GM21360 (cell line): ENCODE measurements at regions not wholly inside any gene's neighbourhood (a gene's known extent, or its start where the extent isn't known, plus 50 kb on each side); places are given as distances from the start of the nearest gene placed in this dataset.
"Not testable (repeated sequence)": the region's sequence is repeated elsewhere in the genome, so short reads cannot be mapped to it uniquely, and the experiment has no call there.

Source experiments
- ATAC-seq: cut with Tn5 transposase; IDR thresholded peaks from one replicate; pipeline ENCODE4 v1.9.1; 2021; ENCODE audit warnings: mild to moderate bottlenecking, moderate library complexity; ENCODE audit not compliant: unreplicated experiment

DNA sequence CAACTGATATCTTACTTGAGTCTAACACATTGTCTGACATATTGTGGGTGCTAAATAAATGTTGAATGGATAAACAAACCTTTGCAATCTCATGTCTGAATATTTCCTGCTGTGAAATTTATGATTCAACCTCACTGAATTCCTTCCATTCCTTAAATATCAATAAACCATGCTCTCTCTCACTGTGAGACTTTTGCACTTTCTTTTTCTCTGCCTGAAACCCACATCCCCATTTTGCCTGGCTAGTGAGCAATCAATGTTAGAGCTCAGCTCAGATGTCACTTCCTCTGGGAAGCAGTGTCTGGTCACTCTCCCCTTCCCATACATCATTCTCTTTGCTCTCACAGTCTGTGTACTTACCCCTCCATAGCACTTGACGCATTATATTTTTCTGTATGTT is 383.7 kb upstream of the TRPC7 start:
- no peak for ATAC-seq

- no peak for ATAC-seq
These were observed 377.7 kb upstream of the TRPC7 start for GRCh38 chr5:136743052-136743451.

GRCh38 chr5:136740228-136740627 is 374.9 kb upstream of the TRPC7 start:
- ATAC-seq: no peak

GRCh38 chr5:136739271-136739670 is 373.9 kb upstream of the TRPC7 start:
- ATAC-seq: not testable (repeated sequence)

GRCh38 chr5:136738829-136739228 is 373.5 kb upstream of the TRPC7 start:
- ATAC-seq: no peak

GRCh38 chr5:136736021-136736420 is 370.7 kb upstream of the TRPC7 start:
- no peak for ATAC-seq

- not testable (repeated sequence) for ATAC-seq
These were observed 370.3 kb upstream of the TRPC7 start for GRCh38 chr5:136735611-136736010.

DNA sequence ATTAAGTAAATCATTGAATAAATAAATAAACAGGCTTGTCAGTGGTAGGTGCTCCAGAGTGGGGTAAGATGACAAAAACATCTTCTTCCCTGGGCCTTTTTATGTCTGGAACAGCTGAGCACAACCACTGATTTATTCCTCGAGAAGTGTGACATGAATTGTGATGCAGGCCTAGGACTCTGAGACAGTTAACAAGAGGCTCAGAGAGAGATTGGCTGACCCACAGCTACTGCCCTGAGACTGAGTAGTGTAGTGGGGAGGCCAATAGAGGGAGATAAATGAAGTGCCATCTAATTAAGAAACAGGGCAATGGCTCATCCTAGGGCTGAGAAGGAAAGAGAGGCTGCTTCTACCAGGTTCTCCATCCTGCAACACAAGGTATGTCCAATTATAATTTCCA is 369.3 kb upstream of the TRPC7 start:
- no peak for ATAC-seq

DNA sequence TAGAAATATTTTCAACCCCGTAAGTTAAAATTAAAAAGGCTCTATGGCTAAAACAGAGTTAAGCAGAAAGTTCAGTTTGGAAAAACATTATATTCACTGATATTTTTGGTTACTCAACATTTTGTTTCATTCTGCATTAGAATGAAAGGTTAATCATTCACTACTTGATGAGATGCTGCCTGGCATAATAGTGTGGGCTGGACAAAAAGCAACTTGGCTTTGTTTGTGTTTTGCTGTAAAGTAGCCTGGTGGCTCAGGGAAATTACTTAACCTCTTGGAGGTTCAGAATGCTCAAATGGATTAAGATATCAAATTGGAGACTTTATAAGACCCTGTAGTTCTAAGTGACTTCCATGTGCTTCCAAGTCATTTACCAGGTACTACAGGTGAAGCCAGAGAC is 367.4 kb upstream of the TRPC7 start:
- ATAC-seq: no peak

GRCh38 chr5:136731241-136731900 is 366.0 kb upstream of the TRPC7 start:
- ATAC-seq: no peak

DNA sequence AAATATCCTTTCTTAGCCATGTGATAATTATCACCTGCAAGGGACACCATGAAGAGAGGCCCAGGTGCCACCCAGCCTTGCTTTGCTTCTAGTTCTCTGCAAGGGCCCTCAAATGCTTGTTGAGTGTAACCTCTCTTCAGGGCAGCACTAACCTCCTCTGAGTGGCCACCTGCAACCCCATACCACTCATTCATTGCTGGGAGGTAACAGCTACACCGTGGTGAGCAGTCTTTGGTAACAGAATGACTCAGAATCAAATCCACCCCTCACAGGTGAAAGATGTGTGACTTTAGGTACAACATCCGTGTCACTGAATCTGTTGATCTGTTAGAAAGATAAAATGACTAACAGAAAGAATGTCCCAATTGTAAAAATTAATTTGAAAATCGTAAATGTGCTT is 365.1 kb upstream of the TRPC7 start:
- no peak for ATAC-seq

DNA sequence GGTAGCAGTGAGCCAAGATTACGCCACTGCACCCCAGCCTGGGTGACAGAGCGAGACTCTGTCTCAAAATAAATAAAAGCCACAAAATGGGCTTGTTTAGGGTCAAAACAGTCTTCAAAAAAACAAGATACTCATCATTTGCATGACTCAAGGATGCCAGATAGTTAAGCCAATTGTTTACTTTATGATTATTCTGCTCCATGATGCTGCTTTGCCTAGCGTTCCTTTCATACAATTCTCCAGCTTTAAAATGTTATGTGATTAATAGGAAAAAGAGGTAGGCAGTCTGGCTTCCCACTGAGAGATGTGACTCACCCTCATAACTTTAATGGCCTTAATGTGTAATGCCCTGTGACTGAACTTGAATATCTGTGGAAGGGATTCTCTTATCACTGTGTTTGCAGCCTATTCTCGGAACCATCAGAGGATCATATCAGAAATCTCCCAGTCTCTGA is 364.6 kb upstream of the TRPC7 start:
- ATAC-seq: no peak

- ATAC-seq: no peak
These were observed 361.2 kb upstream of the TRPC7 start for GRCh38 chr5:136726506-136726905.

DNA sequence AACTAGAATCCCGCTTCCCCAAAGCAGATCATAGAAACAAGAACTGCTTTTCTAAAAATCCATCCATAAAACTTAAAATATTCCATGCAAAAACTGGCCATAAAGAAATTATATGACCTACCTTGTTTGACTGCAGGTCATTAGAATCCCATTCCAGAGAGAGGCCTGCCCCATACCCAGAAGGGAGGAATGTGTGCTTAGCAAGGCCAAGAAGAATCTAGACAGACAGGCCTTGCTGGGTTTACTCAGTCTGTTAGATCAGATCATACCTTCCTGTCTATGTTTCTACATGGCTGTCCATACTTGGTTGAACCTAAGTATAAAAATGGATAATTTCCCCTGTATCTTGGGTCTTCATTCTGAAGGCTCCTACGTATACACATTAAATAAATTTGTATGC is 358.8 kb upstream of the TRPC7 start:
- no peak for ATAC-seq

- no peak for ATAC-seq
These were observed 357.2 kb upstream of the TRPC7 start for GRCh38 chr5:136722581-136722980.

DNA sequence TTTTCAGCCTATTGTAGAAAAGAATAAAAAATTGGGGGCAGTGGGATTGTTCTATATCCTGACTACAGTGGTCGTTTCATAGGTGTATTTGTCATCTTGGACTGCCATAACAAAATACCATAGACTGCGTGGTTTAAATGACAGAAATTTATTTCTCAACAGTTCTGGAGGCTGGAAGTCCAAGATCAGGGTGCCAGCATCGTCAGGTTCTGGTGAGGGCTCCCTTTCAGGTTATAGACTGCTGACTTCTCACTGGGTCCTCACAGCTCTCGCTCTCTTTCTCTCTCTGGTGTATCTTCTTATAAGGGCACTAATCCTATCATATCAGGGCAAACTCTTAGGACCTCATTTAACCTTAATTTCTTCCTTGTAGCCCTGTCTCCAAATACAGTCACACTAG is 356.7 kb upstream of the TRPC7 start:
- no peak for ATAC-seq

DNA sequence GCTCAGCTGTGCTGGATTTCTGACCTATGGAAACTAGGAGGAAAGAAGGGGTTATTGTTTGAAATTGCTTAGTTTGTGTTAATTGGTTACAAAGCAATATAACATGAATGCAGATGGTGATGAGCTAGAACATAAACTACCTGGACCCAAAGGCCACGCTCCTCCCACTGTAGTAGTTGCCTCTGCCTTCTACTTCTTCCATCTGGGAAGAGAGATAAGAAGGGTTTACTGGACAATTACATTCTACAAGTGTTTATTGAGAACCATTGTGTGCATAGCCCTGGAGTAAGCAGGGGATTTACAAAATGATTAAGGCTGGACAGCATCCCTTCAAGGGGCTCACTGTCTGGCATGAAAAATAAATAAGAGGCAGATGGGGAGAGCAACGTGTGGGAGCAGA is 355.3 kb upstream of the TRPC7 start:
- no peak for ATAC-seq

- ATAC-seq: no peak
These were observed 352.6 kb upstream of the TRPC7 start for GRCh38 chr5:136717917-136718316.

- no peak for ATAC-seq
These were observed 348.9 kb upstream of the TRPC7 start for GRCh38 chr5:136714286-136714685.

DNA sequence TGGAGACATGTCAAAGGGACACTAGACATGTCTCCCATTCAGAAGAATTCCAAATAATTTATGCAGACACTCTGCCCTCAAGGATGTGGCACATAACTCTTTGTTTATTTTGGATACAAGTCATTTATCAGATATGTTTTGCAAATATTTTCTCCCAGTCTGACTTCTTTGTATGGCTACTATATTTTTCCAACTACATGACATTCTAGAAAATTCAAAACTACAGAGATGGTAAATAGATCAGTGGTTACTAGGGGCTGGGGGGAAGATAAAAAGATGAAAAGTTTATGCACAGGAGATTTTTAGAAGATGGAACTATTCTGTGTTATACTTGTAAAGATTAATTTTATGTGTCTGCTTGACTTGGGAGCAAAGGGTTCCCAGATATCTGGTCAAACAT is 347.3 kb upstream of the TRPC7 start:
- ATAC-seq: no peak

GRCh38 chr5:136710834-136711233 is 345.5 kb upstream of the TRPC7 start:
- ATAC-seq: no peak

GRCh38 chr5:136703706-136704105 is 338.4 kb upstream of the TRPC7 start:
- ATAC-seq: no peak

DNA sequence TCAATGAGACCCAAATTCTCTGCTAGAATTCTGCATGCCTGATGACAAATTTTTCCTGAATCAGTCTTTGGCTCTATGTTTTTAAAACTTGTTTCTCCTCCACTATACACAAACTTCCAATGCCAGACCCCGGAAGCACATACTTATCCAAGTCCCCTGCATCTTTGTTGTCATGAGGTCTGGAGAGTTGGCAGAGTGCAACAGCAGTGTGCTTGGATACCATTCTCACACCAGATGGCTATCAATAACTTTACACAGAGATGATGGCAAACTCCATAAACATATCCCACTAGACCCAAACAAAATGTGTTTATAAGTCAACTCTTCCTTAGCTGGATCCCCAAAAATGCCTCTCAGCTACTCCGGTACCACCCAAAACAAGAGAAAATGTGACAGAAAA is 337.7 kb upstream of the TRPC7 start:
- ATAC-seq: no peak
